ENCODE measurements at regions not wholly inside any gene's neighbourhood (a gene's known extent, or its start where the extent isn't known, plus 50 kb on each side); places are given as distances from the start of the nearest gene placed in this dataset.

- TF ChIP-seq CTCF (IDR thresholded peaks at IDR 0.05; ENCODE audit: low read depth, low read length, missing input control) (no peak), TAF1 (conservative IDR thresholded peaks at IDR 0.05) (no peak), MAX (IDR thresholded peaks at IDR 0.05) (no peak), FOXA1 (IDR thresholded peaks at IDR 0.05) (no peak), RAD21 (IDR thresholded peaks at IDR 0.05) (no peak), JUND (IDR thresholded peaks at IDR 0.05) (no peak), YY1 (IDR thresholded peaks at IDR 0.05) (no peak), REST (IDR thresholded peaks at IDR 0.05) (no peak), HNF4A (conservative IDR thresholded peaks at IDR 0.05) (no peak), SP1 (IDR thresholded peaks at IDR 0.05) (no peak)
Measured at GRCh38 chr5:106368021-106368420, 1302.7 kb downstream of the EFNA5 start.

All from liver (tissue), 3 donors.